ENCODE measurements at regions not wholly inside any gene's neighbourhood (a gene's known extent, or its start where the extent isn't known, plus 50 kb on each side); places are given as distances from the start of the nearest gene placed in this dataset.
"Not testable (repeated sequence)": the region's sequence is repeated elsewhere in the genome, so short reads cannot be mapped to it uniquely, and the experiment has no call there.

GRCh38 chr6:30819297-30819917, 64.9 kb upstream of the DDR1 start:
- TF ChIP-seq, protein P1, sequence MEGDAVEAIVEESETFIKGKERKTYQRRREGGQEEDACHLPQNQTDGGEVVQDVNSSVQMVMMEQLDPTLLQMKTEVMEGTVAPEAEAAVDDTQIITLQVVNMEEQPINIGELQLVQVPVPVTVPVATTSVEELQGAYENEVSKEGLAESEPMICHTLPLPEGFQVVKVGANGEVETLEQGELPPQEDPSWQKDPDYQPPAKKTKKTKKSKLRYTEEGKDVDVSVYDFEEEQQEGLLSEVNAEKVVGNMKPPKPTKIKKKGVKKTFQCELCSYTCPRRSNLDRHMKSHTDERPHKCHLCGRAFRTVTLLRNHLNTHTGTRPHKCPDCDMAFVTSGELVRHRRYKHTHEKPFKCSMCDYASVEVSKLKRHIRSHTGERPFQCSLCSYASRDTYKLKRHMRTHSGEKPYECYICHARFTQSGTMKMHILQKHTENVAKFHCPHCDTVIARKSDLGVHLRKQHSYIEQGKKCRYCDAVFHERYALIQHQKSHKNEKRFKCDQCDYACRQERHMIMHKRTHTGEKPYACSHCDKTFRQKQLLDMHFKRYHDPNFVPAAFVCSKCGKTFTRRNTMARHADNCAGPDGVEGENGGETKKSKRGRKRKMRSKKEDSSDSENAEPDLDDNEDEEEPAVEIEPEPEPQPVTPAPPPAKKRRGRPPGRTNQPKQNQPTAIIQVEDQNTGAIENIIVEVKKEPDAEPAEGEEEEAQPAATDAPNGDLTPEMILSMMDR (IDR thresholded peaks at IDR 0.05) = no peak
- no peak for DNase-seq
- ATAC-seq = no peak
- Histone ChIP-seq H3K36me3 (ENCODE audit: low read depth) (no peaks in the 10 kb centered on the region), H3K4me1 (ENCODE audit: low read depth) (peaks cover 32% of the 10 kb centered on the region), H3K4me3 (no peak overlapping the region), H3K9me3 (no peaks in the 10 kb centered on the region)
- intact Hi-C loops (cut with DNase I, micrococcal nuclease) = no loop called here

- H3K4me3 ChIP-seq = no peak overlapping the region
- no peaks in the 10 kb centered on the region for H3K36me3 ChIP-seq (ENCODE audit: low read depth)
- DNase-seq (no peak), ATAC-seq (no peak)
- TF ChIP-seq, protein P1 (IDR thresholded peaks at IDR 0.05) = no peak
- H3K9me3 ChIP-seq = no peaks in the 10 kb centered on the region
- intact Hi-C loops (cut with DNase I, micrococcal nuclease) = no loop called here
- peaks cover 35% of the 10 kb centered on the region for H3K4me1 ChIP-seq (ENCODE audit: low read depth)
Measured at GRCh38 chr6:30818391-30818841, 65.9 kb upstream of the DDR1 start.

DNA sequence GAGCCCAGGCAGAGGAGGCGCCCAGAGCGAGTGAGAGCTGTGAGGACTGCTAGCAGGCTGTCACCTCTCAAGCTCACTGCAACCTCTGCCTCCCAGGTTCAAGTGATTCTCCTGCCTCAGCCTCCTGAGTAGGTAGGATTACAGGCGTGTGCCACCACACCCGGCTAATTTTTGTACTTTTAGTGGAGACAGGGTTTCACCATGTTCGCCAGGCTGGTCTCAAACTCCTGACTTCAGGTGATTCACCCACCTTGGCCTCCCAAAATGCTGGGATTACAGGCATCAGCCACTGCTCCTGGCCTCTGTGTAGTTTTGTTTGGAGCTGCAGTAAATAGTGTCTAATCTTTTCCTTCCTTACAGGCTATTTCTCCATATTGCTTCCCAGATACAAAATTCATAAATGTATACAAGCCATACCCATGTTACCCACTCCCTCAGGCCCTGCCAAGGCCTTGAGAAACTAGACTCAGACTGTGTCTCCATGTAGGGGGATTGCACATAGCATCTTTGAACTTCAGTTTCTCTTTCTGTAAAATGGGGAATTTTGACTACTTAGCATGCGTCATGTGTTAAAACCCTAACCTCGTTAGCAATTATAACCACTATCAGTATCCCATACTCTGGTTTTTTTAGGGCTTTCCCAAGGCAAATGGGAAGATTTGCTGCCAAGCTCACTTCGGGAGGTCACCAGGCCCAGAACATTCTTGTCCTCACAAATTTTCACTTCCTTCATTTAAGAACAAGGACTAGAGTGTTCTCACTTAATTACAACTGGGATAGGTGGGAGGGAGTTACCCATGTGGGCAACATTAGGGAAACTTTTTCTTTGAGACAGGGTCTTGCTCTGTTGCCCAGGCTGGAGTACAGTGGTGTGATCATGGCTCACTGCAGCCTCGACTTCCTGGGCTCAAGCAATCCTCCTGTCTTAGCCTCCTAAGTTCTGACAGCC, 67.3 kb upstream of the DDR1 start:
- no peak for ATAC-seq
- Histone ChIP-seq H3K4me1 (ENCODE audit: low read depth) (peaks cover 41% of the 10 kb centered on the region), H3K36me3 (ENCODE audit: low read depth) (no peaks in the 10 kb centered on the region), H3K4me3 (no peak overlapping the region), H3K9me3 (no peaks in the 10 kb centered on the region)
- intact Hi-C loops (cut with DNase I, micrococcal nuclease) = no loop called here
- DNase-seq = no peak
- TF ChIP-seq, protein P1 (IDR thresholded peaks at IDR 0.05) = no peak

GRCh38 chr6:30816296-30816695, 68.0 kb upstream of the DDR1 start:
- ATAC-seq; H3K9me3 ChIP-seq; DNase-seq; H3K4me3 ChIP-seq; intact Hi-C loops (cut with DNase I, micrococcal nuclease); H3K36me3 ChIP-seq (ENCODE audit: low read depth): not testable (repeated sequence)
- peaks cover 42% of the 10 kb centered on the region for H3K4me1 ChIP-seq (ENCODE audit: low read depth)

- H3K4me3 ChIP-seq; H3K9me3 ChIP-seq; H3K36me3 ChIP-seq (ENCODE audit: low read depth); ATAC-seq; intact Hi-C loops (cut with DNase I, micrococcal nuclease); DNase-seq: not testable (repeated sequence)
- peaks cover 41% of the 10 kb centered on the region for H3K4me1 ChIP-seq (ENCODE audit: low read depth)
Measured at GRCh38 chr6:30815041-30815742, 69.1 kb upstream of the DDR1 start.

- DNase-seq (peak in 1 of 3 donors; percentile 32), ATAC-seq (peak; percentile 49)
- intact Hi-C loops (cut with DNase I, micrococcal nuclease) = no loop called here
- TF ChIP-seq, protein P1 (IDR thresholded peaks at IDR 0.05) = no peak
- H3K4me3 ChIP-seq = no peak overlapping the region
- H3K36me3 ChIP-seq (ENCODE audit: low read depth) = no peaks in the 10 kb centered on the region
- no peaks in the 10 kb centered on the region for H3K9me3 ChIP-seq
- peaks cover 44% of the 10 kb centered on the region for H3K4me1 ChIP-seq (ENCODE audit: low read depth)
Measured at GRCh38 chr6:30814146-30815040, 69.9 kb upstream of the DDR1 start.

All from mucosa of descending colon (tissue), 3 donors.